A172 (cell line): ENCODE measurements at regions not wholly inside any gene's neighbourhood (a gene's known extent, or its start where the extent isn't known, plus 50 kb on each side); places are given as distances from the start of the nearest gene placed in this dataset.

ENCODE experiments used
- DNase-seq: peaks from one replicate; pipeline ENCODE4 v3.0.0-alpha.2; 2015; ENCODE audit warnings: low spot score

DNA sequence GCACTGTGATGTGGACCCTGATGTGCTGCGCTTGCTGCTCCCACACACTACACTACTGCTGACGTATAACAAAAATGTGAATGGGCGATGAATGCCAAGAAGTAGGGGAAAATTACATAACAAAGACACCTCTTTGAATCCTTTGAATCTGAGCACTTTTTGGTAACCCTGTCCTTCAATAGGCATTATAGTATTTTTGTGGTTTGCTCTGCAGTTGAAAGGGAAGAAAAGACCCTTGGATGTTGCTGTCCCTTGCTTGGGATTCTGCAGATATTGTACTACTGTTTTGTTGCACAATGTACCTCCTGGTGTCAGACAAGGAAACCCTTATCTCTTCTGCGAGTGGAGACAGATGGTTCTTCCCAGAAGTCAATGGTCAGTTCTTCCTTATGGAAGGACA, 124.8 kb upstream of the UBE3A start:
- DNase-seq, result no peak

DNA sequence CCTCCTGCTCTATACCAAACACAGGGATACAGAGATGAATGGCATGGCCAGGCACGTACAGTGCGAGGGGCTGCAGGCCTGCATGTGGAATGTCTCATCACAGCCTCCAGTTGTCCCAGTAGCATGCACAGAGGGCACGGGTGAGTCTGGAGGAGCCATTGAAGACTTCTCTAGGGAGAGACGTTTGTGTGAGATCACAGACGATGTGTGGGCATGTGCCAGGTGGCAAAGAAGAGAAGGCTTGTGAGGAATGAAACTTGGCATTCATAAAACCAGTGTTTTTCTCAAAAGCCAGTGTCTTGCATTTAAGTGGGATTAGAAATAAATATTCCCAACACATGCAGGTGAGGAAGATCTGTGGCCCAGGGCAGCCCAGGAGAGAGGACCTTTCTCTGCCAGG, 119.1 kb upstream of the UBE3A start:
- DNase-seq, result no peak

DNA sequence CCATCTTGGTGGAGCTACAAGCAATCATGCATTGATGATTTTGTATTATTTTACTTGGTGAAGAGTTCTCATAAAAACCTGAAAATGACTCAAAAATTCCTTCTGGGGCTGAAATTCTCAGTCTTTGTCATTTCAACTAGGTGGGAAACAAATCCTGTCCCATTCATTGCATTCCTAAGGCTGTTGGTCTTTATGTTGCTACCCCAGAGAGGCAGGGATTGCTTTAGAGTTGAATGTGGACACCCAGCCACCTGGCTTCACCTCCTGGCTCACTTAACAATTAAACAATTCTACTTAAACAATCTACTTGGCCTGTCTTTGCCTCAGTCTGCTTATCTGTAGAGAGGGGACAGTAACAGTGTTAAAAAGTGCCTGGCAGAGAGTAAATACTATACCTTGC, 117.3 kb upstream of the UBE3A start:
- DNase-seq, result no peak

DNA sequence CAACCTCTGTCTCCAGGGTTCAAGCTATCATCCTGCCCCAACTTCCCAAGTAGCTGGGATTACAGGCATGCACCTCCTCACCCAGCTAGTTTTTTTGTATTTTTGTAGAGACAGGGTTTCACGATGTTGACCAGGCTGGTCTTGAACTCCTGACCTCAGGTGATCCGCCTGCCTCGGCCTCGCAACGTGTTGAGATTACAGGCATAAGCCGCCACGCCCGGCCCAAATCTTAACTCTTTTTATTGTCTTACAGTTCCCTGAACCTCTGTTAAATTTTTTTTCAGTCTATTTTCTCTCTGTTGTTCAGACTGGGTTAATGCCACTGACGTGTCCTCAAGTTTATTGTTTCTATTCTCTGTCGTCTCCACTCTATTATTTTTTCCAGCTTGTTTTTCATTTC, 115.8 kb upstream of the UBE3A start:
- no peak for DNase-seq

DNA sequence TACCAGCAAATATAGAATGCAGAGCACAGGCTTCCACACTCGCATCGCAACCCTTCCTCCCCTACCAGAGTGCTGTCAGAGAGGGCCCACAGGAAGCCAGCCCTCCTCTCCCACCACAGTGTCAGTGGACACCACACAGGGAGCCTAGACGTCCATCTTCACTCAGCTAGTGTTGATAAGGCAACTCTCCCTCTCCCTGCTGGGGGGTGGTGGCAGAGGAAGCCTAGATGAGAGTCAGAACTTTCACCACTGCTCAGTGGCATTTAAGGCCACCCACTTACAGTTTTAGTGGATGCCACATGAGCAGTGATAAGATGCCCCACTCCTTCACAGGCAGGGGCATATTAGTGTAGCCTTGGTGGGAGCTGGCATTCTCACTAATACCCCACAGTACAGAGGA, 109.8 kb upstream of the UBE3A start:
- DNase-seq, result no peak

DNA sequence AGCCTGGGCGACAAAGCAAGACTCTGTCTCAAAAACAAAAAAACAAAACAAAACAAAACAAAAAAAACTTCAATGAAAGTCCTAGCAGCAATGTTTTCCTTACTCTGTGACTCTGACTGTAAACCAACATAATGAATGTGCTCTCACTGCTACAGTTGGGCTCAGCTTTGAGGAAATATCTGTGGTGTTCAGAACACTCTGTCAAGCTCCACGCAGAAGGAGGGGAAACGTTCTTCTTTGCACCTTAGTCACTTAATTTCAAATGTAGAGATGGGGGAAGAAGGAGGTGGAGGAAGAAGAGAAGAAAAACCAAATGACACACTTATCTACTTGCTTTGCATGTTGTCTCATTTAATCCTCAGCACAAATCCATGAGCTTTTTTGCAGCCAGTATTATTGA, 107.1 kb upstream of the UBE3A start:
- DNase-seq, result no peak

DNA sequence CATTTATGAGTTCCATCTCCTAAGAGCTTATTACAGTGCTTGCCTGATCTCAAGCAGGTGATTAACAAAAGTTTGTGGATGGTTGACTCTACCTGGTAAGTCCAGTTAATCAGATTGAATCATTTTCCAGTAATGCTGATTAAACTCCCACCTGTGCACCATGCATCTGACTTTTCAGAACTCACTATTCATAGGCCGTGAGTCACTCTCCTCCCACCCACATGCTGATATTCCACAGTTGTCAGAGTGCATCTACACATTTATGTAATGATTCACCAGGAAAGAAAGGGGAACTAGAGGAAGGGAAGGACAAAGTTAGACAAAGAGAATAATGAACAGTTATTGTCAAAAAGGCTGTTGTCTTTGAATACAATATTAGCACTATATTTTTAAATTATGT, 106.2 kb upstream of the UBE3A start:
- no peak for DNase-seq

DNA sequence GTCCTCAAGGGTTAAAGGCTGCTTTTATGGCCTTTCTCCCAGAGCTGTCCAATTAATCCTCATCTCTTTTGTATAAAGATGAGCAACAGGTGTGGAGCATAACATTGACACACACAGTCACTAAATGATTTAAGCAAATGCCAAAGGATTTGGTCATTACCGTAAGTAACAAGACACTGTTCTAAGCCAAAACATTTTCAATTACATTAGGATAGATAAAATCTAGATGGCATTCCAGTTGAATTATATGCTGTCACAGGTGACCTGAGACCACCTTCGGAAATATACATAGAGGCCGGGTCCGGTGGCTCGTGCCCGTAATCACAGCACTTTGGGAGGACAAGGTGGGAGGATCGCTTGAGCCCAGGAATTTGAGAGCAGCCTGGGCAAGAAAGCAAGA, 105.3 kb upstream of the UBE3A start:
- no peak for DNase-seq

DNA sequence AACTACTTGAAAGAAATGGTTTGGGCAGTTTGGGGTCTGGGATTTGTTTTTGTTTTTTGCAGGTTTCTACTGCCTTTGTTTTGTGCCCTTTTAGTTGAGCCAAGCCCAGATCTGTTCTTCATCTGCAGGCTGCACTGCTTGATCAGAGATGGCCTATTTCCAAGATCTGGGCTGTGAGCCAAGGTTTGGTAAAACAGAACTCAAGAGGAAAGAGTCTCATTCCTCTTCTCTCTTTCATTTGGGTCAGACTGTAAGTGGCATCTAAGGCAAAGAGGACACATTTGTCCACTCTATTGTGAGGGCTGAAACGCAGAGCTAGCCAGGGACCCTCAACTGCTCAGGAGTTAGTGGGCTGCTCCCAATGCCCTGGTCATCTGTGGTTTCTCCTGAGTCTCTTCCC, 104.4 kb upstream of the UBE3A start:
- no peak for DNase-seq

DNA sequence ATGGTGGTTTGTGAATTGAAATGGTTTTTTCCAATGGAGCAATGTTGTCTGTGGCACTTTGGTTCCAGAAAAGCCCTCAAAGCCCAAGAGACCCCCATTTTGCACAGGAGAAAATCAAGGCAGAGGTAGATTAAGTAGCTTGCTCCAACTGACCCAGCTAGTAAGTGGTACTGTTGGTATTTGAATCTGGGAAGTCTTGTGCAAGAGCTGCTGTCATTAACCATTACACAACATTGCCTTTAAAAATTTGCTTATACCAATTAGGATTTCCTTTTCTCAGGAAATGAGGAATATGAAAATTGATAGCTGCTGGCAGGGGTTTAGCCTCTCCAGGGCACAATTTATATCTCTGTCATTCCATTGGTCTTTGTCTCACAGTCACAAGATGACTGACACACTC, 102.4 kb upstream of the UBE3A start:
- no peak for DNase-seq

DNA sequence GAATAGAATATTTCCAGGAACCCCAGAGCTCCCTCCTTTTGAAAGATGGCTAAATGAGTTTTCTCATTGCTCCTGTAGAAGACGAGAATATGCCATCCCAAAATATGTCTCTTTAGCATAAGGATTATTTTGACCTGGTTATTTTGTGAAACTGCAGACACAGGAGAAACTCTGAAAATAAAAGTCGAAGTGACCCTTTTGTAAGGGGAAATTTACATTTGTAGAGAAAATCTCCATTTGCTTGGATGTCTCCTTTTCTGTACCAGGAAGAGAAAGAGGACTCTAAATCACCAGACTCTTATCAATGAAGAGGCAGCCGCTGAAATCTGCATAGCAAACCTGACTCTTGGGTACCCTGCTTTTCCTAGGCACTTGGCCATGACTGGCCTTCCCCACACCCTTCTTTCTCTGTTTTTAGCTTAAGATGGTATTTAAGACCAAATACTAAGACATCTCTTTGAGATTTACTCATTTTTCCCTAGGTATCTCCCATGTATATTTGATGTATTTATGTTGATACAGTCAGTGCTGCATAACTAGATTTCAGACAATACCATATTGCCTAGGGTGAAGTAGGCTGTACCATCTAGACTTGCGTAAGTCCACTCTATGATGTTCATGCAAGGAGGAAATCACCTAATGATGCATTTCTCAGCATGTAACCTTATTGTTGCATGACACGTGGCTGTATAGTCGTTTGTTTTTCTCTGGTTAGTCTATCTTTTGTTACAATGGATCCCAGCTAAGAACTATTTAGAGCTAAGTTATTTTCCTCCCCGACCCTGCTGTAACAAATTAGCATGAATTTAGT, 98.2 kb upstream of the UBE3A start:
- DNase-seq, result no peak

DNA sequence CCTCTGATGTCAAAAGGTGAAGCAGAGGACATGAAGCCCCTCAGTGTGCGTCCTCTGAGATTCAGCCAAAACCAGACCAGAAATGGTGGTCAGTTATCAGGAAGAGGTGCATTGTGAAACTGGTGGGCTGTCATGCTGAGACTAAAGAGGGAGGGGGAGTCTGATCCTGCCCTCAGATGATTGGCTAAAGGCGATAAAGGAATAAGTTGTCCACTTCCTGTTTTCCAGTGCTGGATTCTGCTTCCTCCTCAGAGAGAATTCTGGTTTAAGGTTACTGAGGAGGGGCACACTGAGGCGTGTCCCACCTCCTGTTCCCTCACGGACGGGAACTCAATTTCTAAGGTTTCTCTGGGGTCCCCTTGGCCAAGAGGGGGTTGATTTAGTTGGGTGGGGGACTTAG, 97.0 kb upstream of the UBE3A start:
- DNase-seq, result no peak

DNA sequence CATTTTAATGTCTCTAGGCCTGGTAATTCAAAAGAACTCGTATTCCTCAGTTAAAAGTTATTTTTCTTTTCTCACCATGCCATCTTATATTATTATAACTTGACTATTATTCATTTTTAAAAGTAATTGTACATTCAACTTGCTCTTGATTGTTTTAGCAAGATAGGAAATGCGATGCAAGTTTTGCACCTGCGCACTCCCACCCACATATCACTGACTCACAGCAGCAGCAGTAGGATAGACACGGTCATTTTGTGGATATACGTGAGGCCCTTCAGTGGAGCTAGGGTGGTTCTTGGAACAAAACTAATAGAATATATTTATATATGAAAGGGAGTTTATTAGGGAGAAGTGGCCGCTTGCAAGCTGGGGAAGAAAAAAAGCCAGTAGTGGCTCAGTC, 95.5 kb upstream of the UBE3A start:
- no peak for DNase-seq

DNA sequence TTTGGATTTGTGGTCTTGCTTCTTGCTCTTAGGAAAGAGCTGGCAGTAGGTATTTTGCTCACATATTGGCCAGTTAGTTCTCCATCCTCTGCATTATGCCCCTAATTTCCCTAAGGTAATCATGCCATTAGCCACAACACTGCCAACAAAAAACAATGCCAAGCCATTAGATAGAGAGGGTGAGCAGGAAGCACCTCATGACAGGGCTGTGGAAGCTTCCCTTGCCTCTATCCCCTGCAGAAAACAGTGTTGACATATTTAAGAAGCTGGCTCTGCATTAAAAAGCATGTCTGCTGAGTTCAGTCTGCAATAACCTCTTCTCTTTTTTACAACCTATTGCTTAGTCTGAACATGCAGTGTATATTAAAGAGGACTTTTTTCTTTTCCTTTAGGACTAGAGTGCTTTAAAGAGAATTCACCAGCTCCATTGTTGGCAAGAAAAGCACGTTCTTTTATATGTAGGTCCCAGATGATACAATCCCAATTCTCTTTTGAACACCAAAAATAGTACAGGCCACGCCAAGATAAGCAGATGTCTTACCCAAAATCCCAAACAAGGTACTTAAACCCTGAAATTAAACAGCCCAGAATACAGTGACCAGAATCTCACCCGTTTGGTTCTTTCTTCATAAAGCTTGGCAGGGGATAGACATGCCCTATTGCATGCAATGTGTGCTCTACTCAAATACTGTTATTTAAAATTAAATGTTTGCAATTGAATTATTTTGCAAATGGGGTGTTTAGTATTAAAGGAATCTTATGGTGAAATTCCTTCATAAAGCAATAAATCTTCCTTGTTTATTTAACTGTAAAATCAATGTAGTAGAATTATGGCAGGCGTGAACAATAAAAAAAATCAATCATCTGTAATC, 93.7 kb upstream of the UBE3A start:
- DNase-seq, result no peak

DNA sequence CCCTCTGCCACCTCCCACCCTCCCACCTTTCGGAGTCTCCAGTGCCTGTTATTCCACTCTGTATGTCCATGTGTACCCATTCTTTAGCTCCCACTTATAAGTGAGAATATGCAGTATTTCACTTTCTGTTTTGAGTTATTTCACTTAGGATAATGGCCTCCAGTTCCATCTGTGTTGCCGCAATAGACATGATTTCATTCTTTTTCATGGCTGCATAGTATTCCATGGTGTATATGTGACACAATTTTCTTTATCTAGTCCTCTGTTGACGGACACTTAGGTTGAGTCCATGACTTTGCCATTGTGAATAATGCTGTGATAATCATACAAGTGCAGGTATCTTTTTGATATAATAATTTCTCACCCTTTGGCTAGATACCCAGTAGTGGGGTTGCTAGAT, 91.0 kb upstream of the UBE3A start:
- no peak for DNase-seq

DNA sequence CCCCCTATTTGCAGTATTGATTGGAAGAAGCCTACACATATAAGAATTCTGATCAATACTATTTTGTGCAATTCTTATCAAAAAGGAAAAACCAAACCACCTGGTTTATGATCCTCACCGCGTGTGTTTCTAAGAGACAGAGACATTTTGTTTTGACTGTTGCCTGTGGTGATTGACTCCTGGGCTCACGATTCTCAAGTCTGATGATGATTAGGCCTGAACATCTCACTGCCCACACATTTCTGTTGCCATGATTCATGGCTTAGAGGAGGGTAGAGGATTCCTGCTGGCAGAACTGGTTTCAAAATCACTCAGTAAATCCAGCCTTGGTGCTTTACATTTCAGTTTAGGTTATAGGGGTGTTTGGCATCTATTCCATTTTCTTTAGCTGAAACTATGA, 88.3 kb upstream of the UBE3A start:
- no peak for DNase-seq

DNA sequence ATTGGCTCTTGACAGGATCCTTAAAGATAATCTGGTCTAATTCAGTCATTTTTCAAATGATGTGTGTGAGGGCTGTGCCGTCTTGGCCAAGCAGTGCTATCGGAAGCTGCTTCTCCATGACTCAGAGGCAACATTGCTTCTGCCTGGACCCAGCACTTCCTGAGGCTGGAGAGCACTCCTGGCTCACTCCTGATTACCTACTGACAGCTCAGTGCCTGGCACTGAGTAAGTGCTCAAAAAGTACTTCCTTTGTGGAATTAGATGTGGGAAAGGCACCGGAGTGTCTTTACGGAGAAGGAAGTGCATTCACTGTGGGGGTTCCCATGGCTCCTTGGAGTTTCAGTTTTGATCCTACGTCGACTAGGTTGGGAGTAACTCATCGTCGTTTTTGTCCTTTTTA, 86.9 kb upstream of the UBE3A start:
- no peak for DNase-seq

DNA sequence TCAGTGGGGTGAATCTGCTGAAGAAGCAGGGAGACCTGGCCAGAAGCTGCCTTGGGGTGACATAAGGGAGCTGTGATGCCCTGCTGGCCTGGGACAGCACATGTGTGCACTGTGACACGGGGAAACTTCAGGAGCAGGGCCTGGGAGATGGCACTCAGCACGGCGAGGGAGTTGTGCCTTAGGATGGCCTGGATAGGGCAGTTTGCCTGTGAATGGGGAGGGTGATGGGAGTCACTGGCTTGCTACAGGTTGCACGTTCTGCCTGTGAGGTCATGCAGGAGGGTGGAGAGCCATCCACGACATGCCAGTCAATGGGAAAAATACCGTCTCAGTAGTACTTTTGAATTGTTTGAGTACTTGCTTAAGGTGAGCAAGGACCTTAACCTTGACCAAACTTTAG, 76.8 kb upstream of the UBE3A start:
- no peak for DNase-seq

DNA sequence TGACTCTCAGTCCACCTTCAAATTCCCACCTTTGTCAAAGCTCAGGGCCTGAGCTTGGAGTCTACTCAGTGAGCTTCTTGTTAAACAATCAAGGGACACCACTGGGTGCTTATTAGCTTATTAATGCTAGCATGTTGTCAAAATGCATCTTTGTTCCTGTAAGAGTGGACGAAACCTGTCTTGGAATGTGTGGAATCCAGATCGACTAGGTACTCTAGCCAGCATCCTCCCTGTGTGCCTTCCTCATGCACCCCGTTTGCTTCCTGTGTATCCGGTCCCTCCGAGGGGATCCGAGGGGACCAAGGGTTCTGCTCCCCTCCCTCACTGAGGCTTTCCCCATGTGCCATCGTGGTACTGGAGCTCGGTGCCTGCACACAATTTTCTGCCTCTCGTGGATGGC, 75.7 kb upstream of the UBE3A start:
- no peak for DNase-seq

DNA sequence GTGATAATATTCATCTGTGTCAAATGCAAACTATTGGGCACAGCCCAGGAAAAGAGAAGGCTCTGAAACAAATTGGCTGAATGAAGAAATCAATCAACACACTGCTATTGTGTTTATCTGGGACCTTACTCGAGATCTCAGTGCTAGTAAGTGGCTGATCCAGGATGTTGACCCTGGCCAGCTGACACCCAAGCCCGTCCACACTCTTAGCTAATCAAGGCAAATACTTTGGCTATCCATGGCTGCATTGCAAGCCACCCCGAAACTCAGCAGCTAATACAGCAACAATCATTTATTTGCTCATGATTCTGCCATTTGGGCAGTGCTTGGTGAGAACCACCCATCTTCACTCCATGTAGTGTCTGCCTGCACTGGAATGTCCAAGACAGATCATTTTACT, 74.1 kb upstream of the UBE3A start:
- DNase-seq, result no peak

DNA sequence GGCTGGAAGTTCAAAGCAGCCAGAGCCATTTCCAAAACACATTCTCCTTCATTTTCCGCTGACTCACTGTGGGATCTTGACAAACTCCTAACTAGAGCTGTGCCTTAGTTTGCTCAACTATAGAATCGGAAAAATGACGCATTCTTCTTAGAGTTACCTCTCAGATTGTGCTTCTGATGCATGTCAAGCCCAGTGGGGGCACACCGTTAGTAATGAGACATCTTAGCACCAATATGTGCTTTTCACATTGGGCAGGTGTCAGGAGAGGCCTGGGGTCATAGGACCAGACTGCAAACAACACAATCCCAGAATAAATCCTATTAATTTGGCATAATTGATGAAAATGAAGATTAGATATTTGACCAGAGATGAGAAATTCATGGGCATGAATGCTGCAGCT, 71.3 kb upstream of the UBE3A start:
- no peak for DNase-seq

DNA sequence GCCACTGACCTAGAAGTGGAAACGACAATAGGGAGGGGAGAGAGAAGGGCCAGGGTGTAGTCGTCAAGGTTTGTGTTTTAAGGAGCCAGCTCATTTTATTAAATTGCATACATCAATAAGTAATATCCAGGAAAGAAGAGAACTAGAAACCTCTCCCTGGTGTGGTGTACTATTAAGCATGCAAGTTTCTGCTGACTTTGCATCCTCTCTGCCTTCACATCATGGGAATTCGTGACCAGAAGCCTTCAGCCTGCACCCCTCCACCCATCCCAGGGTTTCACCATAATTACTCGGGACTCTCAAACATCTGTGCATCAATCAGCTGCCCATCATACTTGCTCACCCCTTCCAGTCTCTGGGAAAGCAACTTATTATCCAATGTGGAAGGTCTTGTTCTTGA, 70.9 kb upstream of the UBE3A start:
- no peak for DNase-seq

DNA sequence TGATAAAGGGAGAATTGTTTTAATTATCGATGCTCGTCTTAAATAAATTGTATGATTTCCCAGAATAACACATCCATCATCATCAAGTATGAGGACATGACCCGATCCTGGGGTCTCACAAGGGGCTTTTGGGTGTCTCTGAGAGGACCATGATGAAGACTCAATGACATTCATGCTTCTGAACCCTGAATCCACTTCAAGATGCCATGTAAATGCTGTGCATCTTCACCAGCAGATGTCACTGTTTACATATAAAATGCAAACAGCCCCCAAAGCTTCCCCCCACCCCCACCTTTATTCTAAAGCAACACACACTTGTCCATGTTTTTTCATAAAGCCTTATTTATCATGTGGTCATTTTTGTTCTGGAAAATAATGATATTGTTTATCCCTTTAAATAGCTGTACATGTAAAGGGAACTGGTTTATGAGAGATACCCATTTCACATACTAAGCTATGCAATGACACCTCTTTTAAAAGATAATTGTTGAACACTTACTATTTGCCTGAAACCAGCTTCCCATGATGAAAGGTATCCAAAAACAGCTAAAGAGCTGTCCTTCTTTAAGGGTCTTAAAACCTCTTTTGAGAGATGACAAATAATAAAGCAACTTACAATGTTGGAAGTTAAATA, 69.7 kb upstream of the UBE3A start:
- peak; percentile 1 for DNase-seq
